HepG2 (cell line): ENCODE measurements at regions not wholly inside any gene's neighbourhood (a gene's known extent, or its start where the extent isn't known, plus 50 kb on each side); places are given as distances from the start of the nearest gene placed in this dataset.
A peak's percentile ranks its signal among the peaks of the same experiment; 100 is the strongest.

Experiments used
- CREM ChIP-seq, 2 experiments: sonication (generic) in 1 of 2; formaldehyde crosslinking in 1 of 2; IDR thresholded peaks; 2 replicates each; pipeline versions ENCODE4 v1.4.0 to v1.6.1; 2016 to 2020; ENCODE audit warnings: antibody characterized with exemption in 1 of 2, mild to moderate bottlenecking in 1 of 2, missing genetic modification reagents in 1 of 2
- CSRNP2 ChIP-seq: sonication (generic); formaldehyde crosslinking; conservative IDR thresholded peaks from 2 replicates; pipeline ENCODE4 v1.8.0; 2022; ENCODE audit warnings: low read depth, missing genetic modification reagents
- DPF2 ChIP-seq: sonication (generic); formaldehyde crosslinking; IDR thresholded peaks from 2 replicates; pipeline ENCODE4 v1.4.0; 2020; ENCODE audit warnings: mild to moderate bottlenecking, low read depth, missing genetic modification reagents, borderline replicate concordance
- HHEX ChIP-seq: IDR thresholded peaks from 2 replicates; pipeline ENCODE4 v1.6.1; 2016; ENCODE audit warnings: control low read depth
- MEIS1 ChIP-seq: sonication (generic); formaldehyde crosslinking; IDR thresholded peaks from 2 replicates; pipeline ENCODE4 v1.9.0; 2021; ENCODE audit warnings: mild to moderate bottlenecking, missing genetic modification reagents, moderate library complexity, borderline replicate concordance
- NFKB2 ChIP-seq: sonication (generic); formaldehyde crosslinking; IDR thresholded peaks from 2 replicates; pipeline ENCODE4 v1.4.0; 2020; ENCODE audit warnings: missing genetic modification reagents, borderline replicate concordance
- RAD21 ChIP-seq: fragments of 450-650 bp; formaldehyde crosslinking; IDR thresholded peaks from 2 replicates; pipeline ENCODE4 v1.5.0; 2020; ENCODE audit warnings: mild to moderate bottlenecking
- RERE ChIP-seq: IDR thresholded peaks from 2 replicates; pipeline ENCODE4 v1.6.1; 2016; ENCODE audit warnings: low read depth, missing genetic modification reagents, missing compliant biosample characterization
- SNAI1 ChIP-seq: sonication (generic); formaldehyde crosslinking; IDR thresholded peaks from 2 replicates; pipeline ENCODE4 v1.5.0; 2020; ENCODE audit warnings: mild to moderate bottlenecking, missing genetic modification reagents, borderline replicate concordance
- SP5 ChIP-seq: IDR thresholded peaks from 2 replicates; pipeline ENCODE4 v1.6.1; 2016; ENCODE audit warnings: low read depth, borderline replicate concordance
- ZHX2 ChIP-seq, 2 experiments: sonication (generic) in 1 of 2; formaldehyde crosslinking in 1 of 2; IDR thresholded peaks; 2 replicates each; pipeline versions ENCODE4 v1.6.1 to v1.9.0; 2014 to 2022; ENCODE audit warnings: antibody characterized with exemption in 1 of 2, borderline replicate concordance in 1 of 2, inconsistent platforms in 1 of 2, low read depth in 1 of 2, missing genetic modification reagents in 1 of 2
- ZMYM3 ChIP-seq: sonication (generic); formaldehyde crosslinking; IDR thresholded peaks from 2 replicates; pipeline ENCODE4 v1.5.1; 2020; ENCODE audit warnings: mild to moderate bottlenecking, missing genetic modification reagents
- ZNF232 ChIP-seq: sonication (generic); formaldehyde crosslinking; IDR thresholded peaks from 2 replicates; pipeline ENCODE4 v1.4.0; 2020; ENCODE audit warnings: missing genetic modification reagents, borderline replicate concordance
- ZNF337 ChIP-seq: sonication (generic); formaldehyde crosslinking; IDR thresholded peaks from 2 replicates; pipeline ENCODE4 v1.5.1; 2020; ENCODE audit warnings: missing genetic modification reagents, low read depth, mild to moderate bottlenecking, borderline replicate concordance
- TF ChIP-seq, protein P1 (sequence below): sonication (generic); formaldehyde crosslinking; IDR thresholded peaks from 2 replicates; pipeline ENCODE4 v1.8.0; 2022; ENCODE audit warnings: mild to moderate bottlenecking, missing genetic modification reagents, moderate library complexity

DNA sequence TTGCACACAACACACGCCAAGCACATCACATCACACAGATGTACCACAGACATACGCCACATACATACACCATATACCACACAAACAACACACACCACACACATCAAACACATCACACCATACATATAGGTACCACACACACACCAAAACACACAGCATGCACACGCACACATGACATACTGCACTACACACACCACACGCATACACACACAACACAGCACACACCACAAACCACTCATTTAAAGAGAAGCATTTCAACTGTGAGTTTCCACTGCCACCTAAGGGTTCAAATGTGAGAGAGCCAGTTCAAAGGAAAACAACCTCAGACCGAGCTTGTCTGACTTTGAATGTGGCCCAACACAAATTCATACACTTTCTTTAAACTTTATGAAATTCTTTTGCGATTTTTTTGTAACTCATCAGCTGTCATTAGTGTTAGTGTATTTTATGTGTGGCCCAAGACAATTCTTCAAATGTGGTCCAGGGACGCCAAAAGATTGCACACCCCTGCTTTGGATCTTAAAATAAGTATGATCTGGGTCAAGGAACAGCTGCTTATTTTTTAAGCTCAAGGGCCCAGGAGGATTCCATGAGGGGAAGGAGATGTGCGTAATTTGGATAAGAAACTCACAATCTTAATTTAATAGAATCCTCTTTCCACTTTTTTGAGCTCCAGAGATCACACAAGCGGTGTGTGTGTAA lies 494.6 kb downstream of the GADD45G start (continued):
- TF ChIP-seq CREM (IDR thresholded peaks at IDR 0.05), result no peak
- TF ChIP-seq CREM (CRISPR knock-in tag; IDR thresholded peaks at IDR 0.05), result no peak
- TF ChIP-seq CSRNP2, result no peak
- TF ChIP-seq MEIS1 (CRISPR knock-in tag), result no peak
- no peak for TF ChIP-seq NFKB2
- TF ChIP-seq SP5 (CRISPR knock-in tag), result no peak
- TF ChIP-seq ZHX2 (IDR thresholded peaks at IDR 0.05; ENCODE audit: low read depth), result no peak
- no peak for TF ChIP-seq ZHX2 (CRISPR knock-in tag; IDR thresholded peaks at IDR 0.05; ENCODE audit: borderline replicate concordance)
- peak; percentile 44; the same call in 1 of the 2 replicates for TF ChIP-seq RAD21 (CRISPR knock-in tag)
- no peak for TF ChIP-seq ZNF337 (CRISPR knock-in tag)
- no peak for TF ChIP-seq SNAI1 (CRISPR knock-in tag)
- TF ChIP-seq ZMYM3, result no peak
- TF ChIP-seq ZNF232, result no peak
- no peak for TF ChIP-seq DPF2 (CRISPR knock-in tag)
- TF ChIP-seq, protein P1, sequence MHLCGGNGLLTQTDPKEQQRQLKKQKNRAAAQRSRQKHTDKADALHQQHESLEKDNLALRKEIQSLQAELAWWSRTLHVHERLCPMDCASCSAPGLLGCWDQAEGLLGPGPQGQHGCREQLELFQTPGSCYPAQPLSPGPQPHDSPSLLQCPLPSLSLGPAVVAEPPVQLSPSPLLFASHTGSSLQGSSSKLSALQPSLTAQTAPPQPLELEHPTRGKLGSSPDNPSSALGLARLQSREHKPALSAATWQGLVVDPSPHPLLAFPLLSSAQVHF, result no peak
- no peak for TF ChIP-seq HHEX (CRISPR knock-in tag)
- no peak for TF ChIP-seq RERE (CRISPR knock-in tag)
